ENCODE measurements at regions not wholly inside any gene's neighbourhood (a gene's known extent, or its start where the extent isn't known, plus 50 kb on each side); places are given as distances from the start of the nearest gene placed in this dataset.

DNA sequence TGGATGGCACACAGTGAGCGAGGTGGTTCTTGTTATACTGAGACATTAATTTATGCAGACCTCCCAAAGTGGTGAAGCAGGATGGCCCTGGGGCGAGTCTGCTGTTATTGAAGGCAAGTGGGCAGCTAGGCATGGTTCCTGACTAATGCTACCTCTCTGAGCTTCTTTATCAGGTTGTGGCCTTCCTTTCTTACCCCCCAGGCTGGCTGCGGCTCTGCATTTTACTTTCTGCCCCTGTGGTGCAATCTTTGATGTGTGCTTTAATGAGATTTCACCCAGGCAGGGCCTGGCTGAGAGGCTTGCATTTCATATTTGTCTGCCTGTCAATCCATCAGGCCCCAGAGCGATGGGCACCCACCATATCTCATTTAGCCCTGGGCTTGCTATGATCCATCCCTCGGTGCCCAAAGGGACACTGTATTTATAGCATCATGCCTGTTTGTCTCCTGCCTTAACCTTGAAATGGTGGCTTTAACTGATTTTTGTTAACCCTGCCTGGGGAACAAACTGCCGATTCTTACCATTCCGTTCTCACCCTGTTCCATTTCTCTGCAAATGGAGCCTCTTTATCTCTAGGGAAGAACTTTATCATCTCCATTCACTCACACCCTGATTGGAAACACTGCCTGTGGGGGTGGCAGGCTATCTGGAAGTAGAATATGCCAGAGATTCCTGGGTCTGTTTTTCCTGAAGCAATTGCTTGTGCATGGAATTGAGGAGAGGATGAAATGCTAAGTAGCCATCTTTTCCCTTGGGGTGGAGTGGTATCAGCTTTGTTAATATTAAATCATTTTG, 316.2 kb upstream of the THSD7B start:
- DNase-seq = no peak

DNA sequence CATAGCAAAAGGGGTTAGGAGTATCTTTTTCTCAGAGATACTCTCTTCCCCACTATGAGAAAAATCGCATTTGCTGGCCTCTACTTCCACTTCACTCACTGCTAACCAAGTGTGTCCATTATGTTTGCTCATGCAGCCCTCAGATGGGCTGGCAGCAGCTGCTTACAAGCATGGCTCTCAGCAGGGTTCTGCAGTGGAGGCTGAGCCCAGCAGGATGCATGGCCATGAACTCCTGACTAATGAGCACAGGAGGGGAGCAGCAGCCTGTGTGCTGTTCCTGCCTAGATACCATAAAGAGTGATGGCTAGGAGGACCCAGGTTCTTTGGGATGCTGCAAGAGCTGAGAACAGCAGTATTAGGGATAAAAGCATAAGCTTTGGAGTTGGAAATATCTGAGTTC, 316.9 kb upstream of the THSD7B start:
- no peak for DNase-seq

DNA sequence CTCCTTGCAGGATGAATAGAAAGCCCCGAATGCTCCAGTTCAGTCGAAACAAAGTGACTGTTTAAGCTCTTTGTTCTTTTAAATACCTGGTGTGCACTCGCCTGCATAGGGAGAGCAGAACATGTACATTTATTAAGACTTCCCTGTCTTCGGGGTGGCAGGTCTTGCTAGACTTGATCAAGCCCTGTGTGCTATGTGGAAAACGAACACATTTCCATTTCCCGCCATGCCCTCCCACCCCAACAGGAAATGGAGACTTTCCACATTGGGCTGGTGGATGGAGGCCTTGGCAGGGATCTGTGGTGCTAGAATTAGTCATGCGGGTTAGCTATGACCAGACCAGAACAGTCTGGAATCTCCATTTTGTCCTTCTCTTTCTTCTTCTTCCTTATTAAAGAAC, 321.0 kb upstream of the THSD7B start:
- DNase-seq = no peak

DNA sequence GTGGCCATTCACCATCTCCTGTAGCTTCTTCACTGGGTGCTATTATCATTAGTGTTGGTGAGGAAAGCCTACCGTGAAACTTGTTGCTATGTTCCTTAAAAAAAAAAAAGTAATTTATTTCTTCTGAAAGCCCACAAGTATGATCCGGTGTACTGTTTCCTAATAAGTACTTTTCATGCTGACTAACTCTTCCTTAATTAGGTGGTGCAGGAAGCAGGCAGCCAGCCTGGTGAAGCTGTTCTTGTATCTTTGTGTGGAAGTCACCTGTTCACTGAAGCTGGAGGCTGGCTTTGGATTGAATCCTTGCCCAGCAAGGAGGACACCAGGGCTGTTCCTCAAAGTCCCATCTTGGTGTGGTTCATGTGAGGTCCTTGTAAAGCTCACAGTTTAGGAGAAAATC, 321.7 kb upstream of the THSD7B start:
- DNase-seq = no peak

DNA sequence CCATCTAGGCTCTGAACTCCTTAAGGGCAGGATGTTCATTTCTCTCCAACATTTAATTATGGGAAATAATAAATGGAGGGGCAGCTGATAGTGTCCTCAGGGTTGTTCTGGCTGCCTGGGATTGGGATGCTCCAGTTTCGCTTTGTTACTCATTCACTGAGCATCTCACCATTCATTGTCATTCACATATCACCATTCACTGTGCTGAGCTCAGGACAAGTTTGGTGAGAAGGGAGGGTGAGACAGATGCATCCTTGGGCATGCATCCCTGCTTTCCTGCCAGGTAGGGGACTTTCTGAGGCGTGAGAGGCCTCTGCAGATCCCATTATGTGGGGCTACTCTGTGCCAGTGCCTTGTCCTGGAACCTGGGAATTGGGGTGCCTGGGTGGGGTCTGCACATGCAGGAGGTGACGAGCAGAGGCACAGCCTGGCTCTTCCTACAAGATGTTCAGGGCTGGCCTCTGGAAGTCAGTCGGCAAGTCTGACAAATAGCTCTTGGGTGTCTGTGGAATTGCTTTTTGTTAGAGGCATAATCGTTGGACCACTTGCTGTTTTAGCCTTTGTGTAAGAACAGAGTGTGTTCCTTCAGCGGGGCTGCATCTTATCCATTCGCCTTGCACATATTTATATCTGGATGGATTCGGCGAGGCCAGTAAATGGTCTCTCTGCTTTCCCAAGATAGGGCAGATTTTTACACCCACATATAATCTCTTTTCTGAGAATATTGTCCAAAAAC, 323.2 kb upstream of the THSD7B start:
- no peak for DNase-seq

DNA sequence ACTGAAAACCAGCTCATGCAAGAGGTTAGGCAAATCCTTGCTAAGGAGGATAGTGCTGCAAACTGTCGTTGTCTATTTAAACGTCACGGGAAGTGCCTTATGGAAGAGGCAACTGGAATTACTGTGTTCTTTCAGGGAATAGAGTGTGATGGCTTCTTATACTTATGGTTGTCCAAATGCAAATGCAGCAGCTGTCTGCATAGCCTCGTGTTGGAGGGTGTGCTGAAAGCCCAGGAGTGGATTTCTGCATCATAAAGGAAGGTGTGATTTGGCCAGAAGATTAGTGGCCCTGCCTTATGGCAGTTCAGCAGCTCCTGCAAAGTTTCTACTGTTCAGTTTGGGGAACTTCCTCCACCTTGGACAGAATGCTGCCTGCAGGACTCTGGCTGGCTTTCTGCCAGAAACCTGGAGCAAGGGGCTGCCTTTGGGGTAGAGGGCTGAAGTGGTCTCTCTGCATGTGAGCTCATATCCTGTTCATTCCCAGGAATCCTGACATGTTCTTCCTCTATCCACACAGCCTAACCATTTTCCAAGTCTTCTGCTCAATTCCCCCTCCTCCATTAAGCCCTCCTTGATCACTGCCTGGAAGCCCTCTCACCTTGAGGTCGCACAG, 321.2 kb upstream of the CXCR4 start:
- DNase-seq = no peak

DNA sequence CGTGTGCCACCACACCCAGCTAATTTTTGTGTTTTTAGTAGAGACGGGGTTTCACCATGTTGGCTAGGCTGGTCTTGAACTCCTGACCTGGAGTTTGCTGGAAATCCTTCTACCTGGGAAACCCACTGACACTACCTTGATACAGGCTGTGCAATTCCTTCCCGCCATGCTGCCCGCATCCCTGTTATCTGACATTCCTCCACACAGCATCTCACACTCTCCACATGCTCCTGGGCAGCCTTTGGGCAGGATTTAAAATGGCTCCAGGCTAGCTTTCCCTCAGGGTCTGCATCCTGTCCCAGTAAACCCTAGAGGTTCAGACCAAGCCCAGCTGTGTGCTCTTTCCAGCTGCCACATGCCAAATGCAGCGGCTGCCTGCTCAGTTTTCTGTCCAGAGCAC, 319.5 kb upstream of the CXCR4 start:
- no peak for DNase-seq

DNA sequence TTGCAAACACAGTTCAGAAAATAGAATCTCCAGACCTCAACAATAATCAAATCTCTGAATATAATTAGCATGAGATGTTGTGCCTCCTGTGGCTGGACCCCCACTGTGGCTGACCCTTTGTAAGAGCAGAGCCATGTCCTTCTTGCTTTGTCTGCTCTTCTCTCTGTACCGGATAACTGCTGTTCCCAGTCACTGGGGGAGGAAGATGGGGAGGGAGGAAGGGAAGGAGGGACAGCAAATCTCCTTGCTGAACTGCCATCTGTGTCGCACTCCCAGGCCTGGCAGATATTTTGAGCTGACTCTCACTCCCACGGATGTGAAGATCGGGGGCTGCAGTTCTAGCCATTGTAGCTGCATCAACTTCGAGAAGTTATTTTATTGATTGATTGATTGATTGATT, 319.0 kb upstream of the CXCR4 start:
- DNase-seq = no peak

DNA sequence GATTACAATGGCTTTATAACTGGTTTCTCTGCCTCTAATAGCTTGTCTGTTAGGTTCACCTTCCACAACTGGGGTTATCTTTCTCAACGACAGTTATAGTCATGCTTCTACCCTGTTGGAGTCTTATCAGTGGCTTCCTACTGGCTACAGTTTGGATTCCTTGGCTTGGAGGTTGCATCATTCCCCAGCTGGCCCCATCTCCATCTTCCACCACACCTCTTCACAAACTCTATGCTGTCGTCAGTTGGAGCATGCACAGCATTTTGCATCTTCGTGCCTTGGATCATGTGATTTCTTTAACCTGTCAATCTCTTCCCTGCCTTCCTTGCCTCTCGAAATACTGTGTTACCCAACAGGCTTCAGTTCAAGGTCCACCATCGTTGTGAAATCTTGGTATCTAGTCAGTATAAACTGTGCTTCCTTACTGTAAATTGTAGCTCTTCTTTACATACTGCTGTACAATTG, 316.3 kb upstream of the CXCR4 start:
- no peak for DNase-seq

DNA sequence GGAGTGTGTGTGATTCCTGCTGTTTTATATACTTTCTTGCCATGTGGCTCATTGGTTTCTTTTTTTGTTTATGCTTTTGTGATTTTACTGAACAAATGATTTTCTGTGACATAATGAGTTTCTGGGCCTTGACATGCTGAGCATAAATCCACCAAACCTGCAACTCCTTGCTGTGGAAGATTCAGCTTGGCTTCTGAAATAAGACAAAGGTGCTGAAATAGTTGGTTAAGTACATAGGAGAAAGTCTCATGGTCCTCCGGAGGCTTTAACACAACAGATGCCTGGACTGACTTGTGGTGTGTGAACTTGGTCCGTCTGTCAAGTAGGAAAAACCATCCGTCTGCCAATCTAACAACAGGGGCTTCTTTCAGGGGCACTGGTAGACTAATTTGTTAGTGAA, 315.3 kb upstream of the CXCR4 start:
- no peak for DNase-seq

DNA sequence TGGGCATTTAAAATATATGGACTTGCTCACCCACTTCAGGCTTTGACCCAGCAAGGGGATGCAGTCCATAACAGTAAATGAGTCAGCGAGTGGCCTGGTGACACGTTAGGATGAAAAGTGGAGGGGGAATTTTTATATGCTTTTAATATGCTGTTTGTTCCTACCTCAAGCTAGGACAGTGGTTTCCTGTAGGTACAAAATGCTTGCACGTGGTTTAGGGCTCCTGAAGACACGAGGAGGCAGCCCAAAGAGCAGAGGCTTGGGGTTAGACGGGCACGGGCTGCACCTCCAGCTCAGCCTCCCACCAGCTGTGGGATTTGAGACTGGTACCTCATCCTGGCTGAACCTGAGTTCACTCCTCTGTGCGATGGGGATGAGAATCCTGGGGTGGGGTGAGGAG, 306.2 kb upstream of the CXCR4 start:
- peak; percentile 17 for DNase-seq

DNA sequence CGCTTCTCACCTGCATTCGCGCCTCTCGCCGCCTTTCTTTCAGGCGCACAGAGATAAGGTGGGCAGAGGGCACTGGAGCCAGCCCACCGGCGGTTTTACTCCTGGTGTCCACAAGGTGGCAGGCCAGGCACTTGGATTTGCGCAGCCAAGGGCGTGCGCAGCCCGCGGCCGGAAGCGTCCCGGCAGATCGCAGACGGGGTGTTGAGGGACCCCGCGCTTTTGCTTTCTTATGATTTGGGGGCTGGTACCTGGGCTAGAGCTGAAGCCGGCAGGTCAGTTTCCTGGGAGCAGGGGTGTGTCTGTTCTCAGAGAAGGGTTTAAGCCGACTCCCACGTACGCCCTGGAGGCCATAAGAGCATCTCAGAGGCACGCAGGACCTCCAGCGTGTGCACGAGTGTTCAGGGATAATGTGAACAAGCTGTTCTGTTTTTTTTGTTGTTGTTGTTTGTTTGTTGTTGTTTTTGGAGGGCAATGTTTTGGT, 305.6 kb upstream of the CXCR4 start:
- peak; percentile 79 for DNase-seq

DNA sequence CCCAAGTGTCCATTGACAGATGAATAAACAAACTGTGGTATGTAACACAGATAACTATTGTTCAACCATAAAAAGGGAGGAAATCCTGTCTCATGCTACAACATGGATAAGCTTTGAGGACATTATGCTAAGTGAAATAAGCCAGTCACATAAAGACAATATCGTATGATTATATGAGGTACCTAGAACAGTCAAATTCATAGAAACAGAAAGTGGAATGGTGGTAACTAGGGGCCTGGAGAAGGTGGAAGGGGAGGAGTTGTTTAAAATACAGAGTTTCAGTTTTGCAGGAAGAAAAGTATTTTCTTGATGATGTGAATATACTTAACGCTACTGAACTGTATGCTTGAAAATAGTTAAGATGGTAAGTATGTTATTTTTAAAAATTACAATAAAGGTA, 304.6 kb upstream of the CXCR4 start:
- no peak for DNase-seq

DNA sequence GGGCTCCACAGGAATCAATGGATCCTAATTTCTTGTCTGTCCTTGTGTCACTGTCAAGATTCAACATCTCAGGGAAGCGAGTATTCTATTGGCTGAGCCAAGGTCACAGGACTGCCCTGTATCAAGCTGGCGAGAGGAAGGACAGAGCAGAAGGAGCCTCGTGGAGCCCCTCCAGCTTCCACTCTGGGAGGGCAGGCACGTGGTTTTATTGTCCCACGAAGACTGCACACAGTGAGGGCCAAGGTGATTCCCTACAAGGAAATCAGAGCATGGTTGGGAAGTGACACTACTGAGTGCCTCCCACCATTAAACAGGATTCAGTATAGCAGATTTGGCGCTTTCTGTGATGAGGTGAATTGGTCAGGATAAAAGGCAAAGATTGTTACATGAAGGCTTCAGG, 302.4 kb upstream of the CXCR4 start:
- no peak for DNase-seq

DNA sequence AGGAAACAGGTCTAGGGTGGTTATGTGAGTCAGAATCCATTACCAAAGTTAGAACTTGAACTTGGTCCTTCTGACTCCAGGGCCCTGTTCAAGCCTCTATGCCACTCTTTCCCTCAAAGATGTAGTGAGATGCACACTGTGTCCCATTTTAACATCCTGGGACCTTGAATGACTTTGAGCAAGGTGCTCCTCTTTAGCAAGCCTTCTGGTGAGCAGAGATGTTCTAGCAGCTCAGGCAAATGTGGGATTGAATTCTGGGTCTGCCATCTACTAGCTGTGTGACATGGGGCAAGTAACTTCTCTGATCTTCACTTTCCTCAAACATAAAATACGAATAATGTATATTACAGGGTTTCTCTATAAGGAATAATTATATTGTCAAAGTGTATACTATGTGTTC, 294.0 kb upstream of the CXCR4 start:
- no peak for DNase-seq

DNA sequence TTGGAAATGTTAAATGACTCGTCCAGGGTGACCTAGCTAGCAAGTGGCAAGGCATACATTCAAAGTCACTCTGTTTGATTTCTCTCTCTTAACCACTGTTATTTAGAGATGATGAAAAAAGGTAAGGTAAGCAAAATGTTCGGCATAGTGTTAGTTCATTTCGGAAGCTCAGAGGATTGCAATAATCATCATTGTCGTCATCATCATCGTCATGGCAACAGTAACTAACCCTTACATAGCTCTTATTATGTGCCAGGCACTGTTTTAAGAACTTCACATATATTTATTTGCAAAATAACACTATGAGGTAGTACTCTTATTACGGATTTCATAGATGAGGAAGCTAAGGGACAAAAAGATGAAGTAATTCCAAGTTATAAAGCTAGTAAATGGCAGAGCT, 292.7 kb upstream of the CXCR4 start:
- DNase-seq = no peak

DNA sequence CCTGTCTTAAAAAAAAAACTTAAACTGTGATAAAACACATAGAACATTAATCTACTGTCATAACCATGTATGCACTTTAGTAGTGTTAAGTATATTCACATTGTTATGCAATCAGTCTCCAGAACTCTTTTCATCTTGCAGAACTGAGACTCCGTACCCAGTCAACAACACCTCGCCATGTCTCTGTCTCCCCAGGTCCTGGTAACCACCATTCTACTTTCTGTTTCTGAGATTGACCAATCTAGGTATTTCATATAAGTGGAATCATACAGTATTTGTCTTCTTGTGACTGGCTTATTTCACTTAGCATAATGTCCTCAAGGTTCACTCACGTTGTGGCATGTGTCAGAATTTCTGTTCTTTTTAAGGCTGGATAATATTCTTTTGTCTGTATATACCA, 290.8 kb upstream of the CXCR4 start:
- DNase-seq = no peak

DNA sequence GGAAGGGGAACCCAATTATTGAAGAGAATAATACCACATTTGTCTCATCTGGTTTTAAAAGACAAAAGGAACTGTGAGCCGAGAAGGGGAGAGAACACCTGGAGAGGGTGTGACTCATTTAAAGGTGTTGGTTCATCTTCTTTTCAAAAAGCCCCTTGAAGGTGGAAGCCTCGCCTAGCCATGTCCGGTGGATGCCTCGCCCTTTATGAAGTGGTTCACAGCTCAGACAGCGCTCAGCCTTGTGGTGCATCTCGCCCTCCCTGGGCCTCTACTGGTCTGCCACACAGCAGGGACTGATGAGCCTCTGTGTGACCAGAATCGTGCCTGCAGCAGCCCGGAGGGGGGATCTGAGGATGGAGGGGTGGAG, 290.0 kb upstream of the CXCR4 start:
- DNase-seq = peak; percentile 36

DNA sequence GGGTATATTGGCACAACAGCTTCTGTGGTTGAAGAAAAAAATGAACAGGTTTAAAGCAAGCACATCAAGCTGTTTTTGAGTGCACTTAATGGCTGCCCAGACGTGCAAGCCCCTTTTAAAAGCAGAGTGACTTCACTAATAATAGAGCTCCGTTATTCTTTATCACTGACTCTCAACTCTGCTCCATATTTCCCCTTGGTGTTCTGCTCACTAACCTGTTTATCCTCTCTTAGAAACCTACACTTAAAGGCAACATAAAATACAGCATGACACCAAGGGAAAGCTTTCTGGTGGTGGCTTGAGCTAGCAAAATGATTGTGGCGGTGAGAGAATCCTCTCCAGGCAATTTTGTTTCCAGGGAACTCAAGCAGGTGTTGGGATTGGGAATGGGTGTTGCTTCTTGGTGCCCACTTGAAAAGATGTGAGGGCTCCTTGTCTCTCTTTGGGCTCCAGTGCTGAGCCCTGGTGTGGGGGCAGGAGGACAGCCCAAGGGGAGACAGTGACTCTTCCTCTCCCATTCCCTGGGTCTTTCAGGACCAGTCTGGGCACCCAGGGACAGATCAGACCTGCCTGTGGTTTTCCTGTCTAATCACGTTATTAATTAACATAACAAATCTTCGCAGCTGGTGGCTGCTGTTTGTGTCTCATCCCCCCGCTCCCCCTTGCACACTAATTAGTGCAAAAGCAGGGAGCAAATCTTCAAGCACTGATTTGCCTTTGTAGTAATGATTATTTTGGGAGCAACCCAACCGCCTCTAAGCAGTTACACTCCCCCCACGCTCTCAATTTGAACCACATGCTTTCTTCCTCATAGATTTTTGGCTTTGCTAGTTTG, 289.4 kb upstream of the CXCR4 start:
- no peak for DNase-seq

DNA sequence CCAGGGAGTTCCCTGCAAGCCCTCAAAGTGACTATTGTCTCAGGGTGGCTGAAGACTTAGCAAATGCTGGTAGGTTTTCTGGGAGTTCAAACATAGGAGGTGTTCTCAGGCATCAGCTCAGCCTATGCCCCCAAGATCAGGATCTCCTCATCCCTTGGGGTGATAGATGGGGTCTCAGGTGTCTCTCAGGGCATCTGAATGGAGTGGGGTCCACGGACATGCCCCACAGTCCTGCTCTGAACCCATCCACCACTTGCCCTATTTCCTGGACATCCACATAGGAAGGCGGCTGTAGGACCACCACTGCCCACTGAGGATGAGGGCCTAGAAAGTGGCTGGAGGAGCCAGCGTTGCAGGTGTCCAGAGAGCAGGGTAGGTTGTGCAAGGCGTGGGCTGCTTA, 287.0 kb upstream of the CXCR4 start:
- no peak for DNase-seq

DNA sequence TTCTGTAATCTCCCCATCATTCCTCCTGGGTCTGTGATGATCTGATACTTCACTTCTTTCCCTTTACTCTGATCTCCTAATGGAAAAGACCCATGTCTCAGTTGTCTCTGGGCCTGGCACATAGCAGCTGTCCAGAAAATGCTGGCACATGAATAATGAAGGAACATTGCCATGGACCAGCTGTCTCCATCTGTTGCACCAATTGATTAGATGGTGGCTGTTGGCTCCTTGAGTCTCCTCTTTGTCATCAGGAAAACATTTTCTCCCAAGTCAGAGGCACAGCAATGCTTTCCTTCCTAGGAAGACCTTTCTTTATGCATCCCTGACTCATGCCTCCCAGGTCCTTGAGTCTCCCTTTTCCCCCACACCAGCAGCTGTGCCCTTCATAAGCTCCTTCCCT, 286.2 kb upstream of the CXCR4 start:
- no peak for DNase-seq

DNA sequence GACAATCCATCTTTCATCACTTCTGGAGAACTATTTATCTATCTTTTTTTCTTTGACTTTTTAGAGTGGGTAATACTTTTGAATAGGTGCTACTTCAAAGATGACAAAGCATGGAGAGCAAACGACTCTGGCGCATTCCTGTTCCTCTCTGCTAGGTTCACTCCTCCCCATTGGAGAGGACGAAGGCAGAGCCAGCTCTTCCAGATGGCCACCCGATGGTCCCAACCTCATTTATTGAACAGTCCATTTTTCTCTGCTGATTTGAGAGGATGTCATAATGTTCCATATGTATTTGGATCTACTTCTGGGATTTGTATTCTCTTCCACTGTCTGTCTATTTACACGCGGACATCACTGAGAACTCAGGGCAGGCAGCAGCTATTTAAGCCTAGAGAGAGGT, 284.3 kb upstream of the CXCR4 start:
- no peak for DNase-seq

DNA sequence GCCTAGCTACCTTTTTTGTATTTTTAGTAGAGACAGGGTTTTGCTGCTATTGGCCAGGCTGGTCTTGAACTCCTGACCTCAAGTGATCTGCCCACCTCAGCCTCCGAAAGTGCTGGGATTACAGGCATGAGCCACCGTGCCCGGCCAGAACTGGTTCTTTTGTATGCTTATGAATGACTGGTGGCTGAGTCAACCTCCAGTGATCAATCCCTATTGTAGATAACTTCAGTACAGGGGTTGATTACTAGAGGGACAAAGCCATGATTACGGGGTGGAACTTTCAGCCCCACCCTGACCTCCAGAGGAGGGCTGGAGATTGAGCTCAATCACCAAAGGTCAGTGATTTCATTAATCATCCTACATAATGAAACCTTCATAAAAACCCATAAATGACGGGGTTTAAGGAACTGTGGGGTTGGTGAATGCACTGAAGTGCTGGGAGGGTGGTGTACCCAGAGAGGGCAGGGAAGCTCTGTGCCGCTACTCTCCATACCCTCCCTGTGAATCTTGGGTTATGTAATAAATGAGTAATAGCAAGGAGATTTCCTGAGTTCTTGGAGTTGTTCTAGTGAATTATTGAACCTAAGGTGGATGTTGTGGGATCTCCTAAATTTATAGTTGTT, 281.8 kb upstream of the CXCR4 start:
- DNase-seq = no peak

Data from activated gamma-delta T cell treated with Interleukin-2 at 50 U/mL for 16 hours (primary cell).